NCI-H187 treated with DMSO at 0.1 percent for 48 hours (cell line): ENCODE measurements at regions not wholly inside any gene's neighbourhood (a gene's known extent, or its start where the extent isn't known, plus 50 kb on each side); places are given as distances from the start of the nearest gene placed in this dataset.
"Not testable (repeated sequence)": the region's sequence is repeated elsewhere in the genome, so short reads cannot be mapped to it uniquely, and the experiment has no call there.

ENCODE experiments used
- DNase-seq: peaks from one replicate; lab custom pipeline; 2025; lab: John Stamatoyannopoulos, UW

GRCh38 chr11:134866981-134867675 lies 455.1 kb upstream of the B3GAT1 start:
- DNase-seq, result no peak

- no peak for DNase-seq
Observed at GRCh38 chr11:134866215-134866614, 454.2 kb upstream of the B3GAT1 start.

- no peak for DNase-seq
Observed at GRCh38 chr11:134864968-134865305, 452.9 kb upstream of the B3GAT1 start.

GRCh38 chr11:134864233-134864967 lies 452.4 kb upstream of the B3GAT1 start:
- no peak for DNase-seq

- no peak for DNase-seq
Observed at GRCh38 chr11:134863294-134863693, 451.3 kb upstream of the B3GAT1 start.

GRCh38 chr11:134862587-134863195 lies 450.6 kb upstream of the B3GAT1 start:
- DNase-seq, result no peak

- DNase-seq, result no peak
Observed at GRCh38 chr11:134862105-134862502, 450.1 kb upstream of the B3GAT1 start.

GRCh38 chr11:134861490-134862104 lies 449.6 kb upstream of the B3GAT1 start:
- no peak for DNase-seq

GRCh38 chr11:134858783-134859480 lies 446.9 kb upstream of the B3GAT1 start:
- no peak for DNase-seq

- DNase-seq, result no peak
Observed at GRCh38 chr11:134857035-134857434, 445.0 kb upstream of the B3GAT1 start.

- DNase-seq, result no peak
Observed at GRCh38 chr11:134856056-134856971, 444.3 kb upstream of the B3GAT1 start.

- no peak for DNase-seq
Observed at GRCh38 chr11:134853992-134854991, 442.2 kb upstream of the B3GAT1 start.

- DNase-seq, result not testable (repeated sequence)
Observed at GRCh38 chr11:134851503-134852224, 439.6 kb upstream of the B3GAT1 start.

- DNase-seq, result no peak
Observed at GRCh38 chr11:134850566-134850965, 438.5 kb upstream of the B3GAT1 start.

- DNase-seq, result no peak
Observed at GRCh38 chr11:134849833-134850232, 437.8 kb upstream of the B3GAT1 start.

- DNase-seq, result no peak
Observed at GRCh38 chr11:134847083-134847715, 435.2 kb upstream of the B3GAT1 start.

- DNase-seq, result no peak
Observed at GRCh38 chr11:134846328-134847082, 434.5 kb upstream of the B3GAT1 start.
